ENCODE measurements at regions not wholly inside any gene's neighbourhood (a gene's known extent, or its start where the extent isn't known, plus 50 kb on each side); places are given as distances from the start of the nearest gene placed in this dataset.

DNA sequence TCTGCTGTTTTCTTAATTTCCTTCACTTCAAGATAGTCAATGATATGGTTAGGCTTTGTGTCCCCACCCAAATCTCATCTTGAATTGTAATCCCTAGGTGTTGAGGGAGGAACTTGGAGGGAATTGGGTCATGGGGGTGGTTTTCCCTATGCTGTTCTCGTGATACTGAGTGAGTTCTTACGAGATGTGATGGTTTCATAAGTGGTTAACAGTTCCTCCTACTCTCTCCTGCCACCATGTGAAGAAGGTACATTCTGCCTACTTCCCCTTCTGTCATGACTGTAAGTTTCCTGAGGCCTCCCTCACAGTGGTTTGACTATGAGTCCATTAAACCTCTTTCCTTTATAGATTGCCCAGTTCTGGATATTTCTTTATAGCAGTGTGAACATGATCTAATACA is 74.0 kb upstream of the SAMSN1 start:
- H3K79me2 ChIP-seq (ENCODE audit: low read length): no peaks in the 10 kb centered on the region
- no peaks in the 10 kb centered on the region for H3F3A ChIP-seq (ENCODE audit: low read length, unreplicated experiment)
- TF ChIP-seq EZH2phosphoT487 (IDR thresholded peaks at IDR 0.05; ENCODE audit: borderline replicate concordance, low read length) (no peak), EZH2 (IDR thresholded peaks at IDR 0.05; ENCODE audit: low read length, unreplicated experiment) (no peak)
- TF ChIP-seq, protein P1, sequence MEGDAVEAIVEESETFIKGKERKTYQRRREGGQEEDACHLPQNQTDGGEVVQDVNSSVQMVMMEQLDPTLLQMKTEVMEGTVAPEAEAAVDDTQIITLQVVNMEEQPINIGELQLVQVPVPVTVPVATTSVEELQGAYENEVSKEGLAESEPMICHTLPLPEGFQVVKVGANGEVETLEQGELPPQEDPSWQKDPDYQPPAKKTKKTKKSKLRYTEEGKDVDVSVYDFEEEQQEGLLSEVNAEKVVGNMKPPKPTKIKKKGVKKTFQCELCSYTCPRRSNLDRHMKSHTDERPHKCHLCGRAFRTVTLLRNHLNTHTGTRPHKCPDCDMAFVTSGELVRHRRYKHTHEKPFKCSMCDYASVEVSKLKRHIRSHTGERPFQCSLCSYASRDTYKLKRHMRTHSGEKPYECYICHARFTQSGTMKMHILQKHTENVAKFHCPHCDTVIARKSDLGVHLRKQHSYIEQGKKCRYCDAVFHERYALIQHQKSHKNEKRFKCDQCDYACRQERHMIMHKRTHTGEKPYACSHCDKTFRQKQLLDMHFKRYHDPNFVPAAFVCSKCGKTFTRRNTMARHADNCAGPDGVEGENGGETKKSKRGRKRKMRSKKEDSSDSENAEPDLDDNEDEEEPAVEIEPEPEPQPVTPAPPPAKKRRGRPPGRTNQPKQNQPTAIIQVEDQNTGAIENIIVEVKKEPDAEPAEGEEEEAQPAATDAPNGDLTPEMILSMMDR (conservative IDR thresholded peaks at IDR 0.05; ENCODE audit: low read depth, low read length): no peak
- ChIA-PET CTCF (no interaction called here), POLR2A (ENCODE audit: unreplicated experiment) (no interaction called here)
- H3K4me2 ChIP-seq (ENCODE audit: low read length): no peak overlapping the region
- H4K20me1 ChIP-seq (ENCODE audit: low read length): no peaks in the 10 kb centered on the region
- intact Hi-C loops (cut with micrococcal nuclease): no loop called here
- DNase-seq: no peak
- peaks cover 6% of the 10 kb centered on the region; the same call in 1 of the 2 replicates for H3K4me1 ChIP-seq (ENCODE audit: insufficient read depth, low read length)
- no peaks in the 10 kb centered on the region for H3K9me2 ChIP-seq (replicated peaks; ENCODE audit: low read length)
- BruUV-seq (replicated peaks): no TSS peak
- H3K4me3 ChIP-seq (ENCODE audit: low read length): no peak overlapping the region
- no peak overlapping the region for H2AFZ ChIP-seq (ENCODE audit: low read length)
- H3K9me3 ChIP-seq (ENCODE audit: low read length): no peaks in the 10 kb centered on the region
- no peaks in the 10 kb centered on the region for H3K27me3 ChIP-seq (ENCODE audit: low read length)
- H3K36me3 ChIP-seq (ENCODE audit: low read depth, low read length): no peaks in the 10 kb centered on the region
- ATAC-seq: no peak
- no peak overlapping the region for H3K27ac ChIP-seq (ENCODE audit: low read length)
- no peak overlapping the region for H3K9ac ChIP-seq (ENCODE audit: low read length)

DNA sequence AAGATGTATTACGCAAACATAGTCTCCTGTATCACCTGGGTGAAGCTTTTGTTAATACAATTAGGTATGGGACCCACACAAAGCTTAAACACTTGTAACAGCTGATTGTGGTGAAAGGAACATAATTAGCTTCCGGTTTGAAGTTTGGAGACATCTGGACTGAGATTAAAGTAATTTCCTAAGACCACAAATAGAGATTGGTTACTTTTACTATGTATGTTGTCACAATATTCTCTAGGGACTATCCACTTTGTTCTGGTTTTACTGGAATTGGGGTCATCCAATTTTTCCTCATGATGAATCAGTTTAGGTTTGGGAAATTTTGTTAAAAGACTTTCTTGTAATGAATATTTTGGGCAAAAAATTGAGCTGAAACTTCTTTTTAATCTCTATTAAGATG is 71.8 kb upstream of the SAMSN1 start:
- no peak overlapping the region for H3K4me3 ChIP-seq (ENCODE audit: low read length)
- no peaks in the 10 kb centered on the region for H3K79me2 ChIP-seq (ENCODE audit: low read length)
- no peak overlapping the region for H3K9ac ChIP-seq (ENCODE audit: low read length)
- H3F3A ChIP-seq (ENCODE audit: low read length, unreplicated experiment): no peaks in the 10 kb centered on the region
- H3K4me2 ChIP-seq (ENCODE audit: low read length): no peak overlapping the region
- no peak for ATAC-seq
- H3K9me2 ChIP-seq (replicated peaks; ENCODE audit: low read length): no peaks in the 10 kb centered on the region
- ChIA-PET POLR2A (ENCODE audit: unreplicated experiment) (no interaction called here), CTCF (no interaction called here)
- no peaks in the 10 kb centered on the region for H3K27me3 ChIP-seq (ENCODE audit: low read length)
- no peak for TF ChIP-seq EZH2 (IDR thresholded peaks at IDR 0.05; ENCODE audit: low read length, unreplicated experiment)
- TF ChIP-seq, protein P1 (conservative IDR thresholded peaks at IDR 0.05; ENCODE audit: low read depth, low read length): no peak
- TF ChIP-seq EZH2phosphoT487 (IDR thresholded peaks at IDR 0.05; ENCODE audit: borderline replicate concordance, low read length): no peak
- H3K36me3 ChIP-seq (ENCODE audit: low read depth, low read length): no peaks in the 10 kb centered on the region
- no peak overlapping the region for H2AFZ ChIP-seq (ENCODE audit: low read length)
- no peaks in the 10 kb centered on the region for H4K20me1 ChIP-seq (ENCODE audit: low read length)
- H3K9me3 ChIP-seq (ENCODE audit: low read length): no peaks in the 10 kb centered on the region
- intact Hi-C loops (cut with micrococcal nuclease): no loop called here
- DNase-seq: no peak
- no peak overlapping the region for H3K27ac ChIP-seq (ENCODE audit: low read length)
- peaks cover 6% of the 10 kb centered on the region; the same call in 1 of the 2 replicates for H3K4me1 ChIP-seq (ENCODE audit: insufficient read depth, low read length)
- no TSS peak for BruUV-seq (replicated peaks)

GRCh38 chr21:14617040-14617393 is 70.9 kb upstream of the SAMSN1 start:
- no peak for DNase-seq
- H3K79me2 ChIP-seq (ENCODE audit: low read length): no peaks in the 10 kb centered on the region
- TF ChIP-seq, protein P1 (conservative IDR thresholded peaks at IDR 0.05; ENCODE audit: low read depth, low read length): no peak
- TF ChIP-seq EZH2 (IDR thresholded peaks at IDR 0.05; ENCODE audit: low read length, unreplicated experiment) (no peak), EZH2phosphoT487 (IDR thresholded peaks at IDR 0.05; ENCODE audit: borderline replicate concordance, low read length) (no peak)
- ChIA-PET CTCF (no interaction called here), POLR2A (ENCODE audit: unreplicated experiment) (no interaction called here)
- H3K4me2 ChIP-seq (ENCODE audit: low read length): no peak overlapping the region
- no peak overlapping the region for H3K27ac ChIP-seq (ENCODE audit: low read length)
- no peak overlapping the region for H2AFZ ChIP-seq (ENCODE audit: low read length)
- H4K20me1 ChIP-seq (ENCODE audit: low read length): no peaks in the 10 kb centered on the region
- no peak for ATAC-seq
- BruUV-seq (replicated peaks): no TSS peak
- H3K4me3 ChIP-seq (ENCODE audit: low read length): no peak overlapping the region
- H3K9me2 ChIP-seq (replicated peaks; ENCODE audit: low read length): no peaks in the 10 kb centered on the region
- H3K36me3 ChIP-seq (ENCODE audit: low read depth, low read length): no peaks in the 10 kb centered on the region
- no peaks in the 10 kb centered on the region for H3F3A ChIP-seq (ENCODE audit: low read length, unreplicated experiment)
- no peaks in the 10 kb centered on the region for H3K9me3 ChIP-seq (ENCODE audit: low read length)
- intact Hi-C loops (cut with micrococcal nuclease): no loop called here
- H3K27me3 ChIP-seq (ENCODE audit: low read length): no peaks in the 10 kb centered on the region
- H3K4me1 ChIP-seq (ENCODE audit: insufficient read depth, low read length): peaks cover 6% of the 10 kb centered on the region; the same call in 1 of the 2 replicates
- no peak overlapping the region for H3K9ac ChIP-seq (ENCODE audit: low read length)
